ENCODE measurements at regions not wholly inside any gene's neighbourhood (a gene's known extent, or its start where the extent isn't known, plus 50 kb on each side); places are given as distances from the start of the nearest gene placed in this dataset.

DNA sequence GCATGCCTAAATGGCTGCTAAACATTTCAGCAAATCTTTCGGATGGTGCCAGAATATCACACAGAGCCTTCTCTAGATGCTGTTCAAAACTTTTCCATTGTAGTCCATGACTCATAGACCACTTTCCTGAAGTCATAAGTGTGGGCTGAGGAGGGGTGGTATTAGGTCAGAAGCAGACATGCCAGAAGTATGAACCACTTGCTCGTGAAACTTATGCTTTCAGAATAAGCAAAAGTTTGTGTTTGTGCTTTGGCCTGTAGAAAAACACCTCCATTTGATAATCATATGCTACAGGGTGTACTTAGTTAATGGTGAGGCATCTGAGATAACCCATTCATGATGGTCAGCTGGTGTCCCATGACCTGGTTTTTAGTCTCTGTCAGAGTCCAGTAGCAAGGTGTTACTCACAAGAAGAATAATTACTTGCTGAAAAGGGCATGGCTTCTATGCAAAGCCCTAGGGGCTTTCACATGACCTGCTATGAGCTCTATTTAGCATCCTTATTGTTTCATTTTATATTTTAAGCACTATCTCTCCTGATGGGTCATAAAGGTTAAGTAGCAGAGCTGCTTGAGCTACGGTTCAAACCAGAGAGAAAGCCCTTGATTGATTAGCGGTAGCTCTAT is 183.1 kb upstream of the IVNS1ABP start:
- Mint-ChIP-seq H3K9me3 (ENCODE audit: unreplicated experiment) (peaks cover 11% of the 10 kb centered on the region), H3K4me3 (ENCODE audit: unreplicated experiment) (no peak overlapping the region), H3K36me3 (ENCODE audit: unreplicated experiment) (no peaks in the 10 kb centered on the region), H3K27me3 (ENCODE audit: unreplicated experiment) (no peaks in the 10 kb centered on the region), H3K27ac (ENCODE audit: unreplicated experiment) (no peak overlapping the region), H3K4me1 (ENCODE audit: unreplicated experiment) (peaks cover 8% of the 10 kb centered on the region)
- TF ChIP-seq, protein P1, sequence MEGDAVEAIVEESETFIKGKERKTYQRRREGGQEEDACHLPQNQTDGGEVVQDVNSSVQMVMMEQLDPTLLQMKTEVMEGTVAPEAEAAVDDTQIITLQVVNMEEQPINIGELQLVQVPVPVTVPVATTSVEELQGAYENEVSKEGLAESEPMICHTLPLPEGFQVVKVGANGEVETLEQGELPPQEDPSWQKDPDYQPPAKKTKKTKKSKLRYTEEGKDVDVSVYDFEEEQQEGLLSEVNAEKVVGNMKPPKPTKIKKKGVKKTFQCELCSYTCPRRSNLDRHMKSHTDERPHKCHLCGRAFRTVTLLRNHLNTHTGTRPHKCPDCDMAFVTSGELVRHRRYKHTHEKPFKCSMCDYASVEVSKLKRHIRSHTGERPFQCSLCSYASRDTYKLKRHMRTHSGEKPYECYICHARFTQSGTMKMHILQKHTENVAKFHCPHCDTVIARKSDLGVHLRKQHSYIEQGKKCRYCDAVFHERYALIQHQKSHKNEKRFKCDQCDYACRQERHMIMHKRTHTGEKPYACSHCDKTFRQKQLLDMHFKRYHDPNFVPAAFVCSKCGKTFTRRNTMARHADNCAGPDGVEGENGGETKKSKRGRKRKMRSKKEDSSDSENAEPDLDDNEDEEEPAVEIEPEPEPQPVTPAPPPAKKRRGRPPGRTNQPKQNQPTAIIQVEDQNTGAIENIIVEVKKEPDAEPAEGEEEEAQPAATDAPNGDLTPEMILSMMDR (IDR thresholded peaks at IDR 0.05), result no peak
- no peak for DNase-seq (ENCODE audit: extremely low spot score, unreplicated experiment)

DNA sequence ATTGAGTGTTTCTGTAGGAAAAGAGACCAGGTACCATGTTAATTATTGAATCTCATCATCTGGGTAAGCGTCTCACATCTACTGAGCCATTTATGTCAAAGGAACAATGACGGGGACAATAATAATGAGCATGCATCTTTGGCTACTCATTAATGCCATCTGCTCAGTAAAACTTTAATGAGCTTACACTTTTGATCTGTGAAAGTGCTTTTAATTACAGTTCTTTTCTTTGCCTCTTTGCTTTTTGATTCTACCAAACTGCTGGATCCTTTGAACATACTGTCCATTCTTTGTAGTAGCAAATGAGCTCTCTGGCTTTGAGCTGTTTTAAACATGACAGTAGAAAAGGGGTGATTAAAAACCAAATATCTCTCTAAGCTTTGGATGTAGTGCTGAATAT is 181.2 kb upstream of the IVNS1ABP start:
- DNase-seq (ENCODE audit: extremely low spot score, unreplicated experiment), result no peak

DNA sequence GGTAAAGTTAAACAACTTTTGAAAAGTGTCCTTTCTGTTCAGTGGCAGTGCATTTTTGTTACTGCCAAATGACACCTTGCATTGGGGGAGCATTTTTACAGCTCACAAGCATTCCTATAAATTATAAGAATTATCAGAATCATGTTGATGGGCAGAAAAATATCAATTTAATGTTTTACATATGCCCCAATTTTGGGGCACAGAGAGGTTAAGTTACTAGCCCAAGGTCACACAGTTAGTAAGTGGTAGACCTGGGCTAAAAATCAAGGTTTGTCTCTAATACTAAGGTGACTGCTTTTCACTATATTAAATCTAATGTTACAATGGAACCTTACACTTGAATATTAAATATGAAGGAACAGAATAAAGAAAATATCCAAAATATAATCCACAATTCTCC is 180.1 kb upstream of the IVNS1ABP start:
- peaks cover 11% of the 10 kb centered on the region for H3K9me3 Mint-ChIP-seq (ENCODE audit: unreplicated experiment)
- no peak overlapping the region for H3K27ac Mint-ChIP-seq (ENCODE audit: unreplicated experiment)
- TF ChIP-seq, protein P1 (IDR thresholded peaks at IDR 0.05), result no peak
- H3K36me3 Mint-ChIP-seq (ENCODE audit: unreplicated experiment), result no peaks in the 10 kb centered on the region
- no peaks in the 10 kb centered on the region for H3K27me3 Mint-ChIP-seq (ENCODE audit: unreplicated experiment)
- DNase-seq (ENCODE audit: extremely low spot score, unreplicated experiment), result no peak
- H3K4me1 Mint-ChIP-seq (ENCODE audit: unreplicated experiment), result peaks cover 8% of the 10 kb centered on the region
- no peak overlapping the region for H3K4me3 Mint-ChIP-seq (ENCODE audit: unreplicated experiment)

More for the DNA sequence above, 181.2 kb upstream of the IVNS1ABP start:
- Mint-ChIP-seq H3K9me3 (ENCODE audit: unreplicated experiment) (peaks cover 11% of the 10 kb centered on the region), H3K36me3 (ENCODE audit: unreplicated experiment) (no peaks in the 10 kb centered on the region), H3K4me1 (ENCODE audit: unreplicated experiment) (peaks cover 8% of the 10 kb centered on the region), H3K27me3 (ENCODE audit: unreplicated experiment) (no peaks in the 10 kb centered on the region), H3K4me3 (ENCODE audit: unreplicated experiment) (no peak overlapping the region), H3K27ac (ENCODE audit: unreplicated experiment) (no peak overlapping the region)
- TF ChIP-seq, protein P1 (IDR thresholded peaks at IDR 0.05), result no peak

DNA sequence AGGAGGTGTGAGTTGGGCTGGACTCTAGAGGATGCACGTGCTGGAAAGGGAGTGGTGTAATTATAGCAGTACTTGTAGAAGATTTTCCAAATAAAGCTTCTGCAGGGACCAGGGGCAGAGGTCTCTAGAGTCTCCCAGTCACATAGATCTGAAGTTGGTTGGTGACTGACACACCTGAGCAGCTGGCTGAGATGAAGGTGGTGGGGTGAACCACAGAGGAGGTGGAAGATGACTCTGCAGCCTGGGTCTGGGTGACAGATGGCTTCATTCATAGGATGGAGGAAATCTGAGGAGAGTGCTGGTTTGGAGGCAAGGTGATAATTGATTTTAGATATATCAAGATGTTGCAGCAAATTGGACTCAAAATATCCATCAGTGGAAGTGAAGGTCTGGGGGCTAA is 178.9 kb upstream of the IVNS1ABP start:
- no peaks in the 10 kb centered on the region for H3K36me3 Mint-ChIP-seq (ENCODE audit: unreplicated experiment)
- peaks cover 7% of the 10 kb centered on the region for H3K9me3 Mint-ChIP-seq (ENCODE audit: unreplicated experiment)
- TF ChIP-seq, protein P1 (IDR thresholded peaks at IDR 0.05), result no peak
- no peak for DNase-seq (ENCODE audit: extremely low spot score, unreplicated experiment)
- no peaks in the 10 kb centered on the region for H3K27me3 Mint-ChIP-seq (ENCODE audit: unreplicated experiment)
- H3K4me3 Mint-ChIP-seq (ENCODE audit: unreplicated experiment), result no peak overlapping the region
- H3K27ac Mint-ChIP-seq (ENCODE audit: unreplicated experiment), result no peak overlapping the region
- H3K4me1 Mint-ChIP-seq (ENCODE audit: unreplicated experiment), result peaks cover 8% of the 10 kb centered on the region

DNA sequence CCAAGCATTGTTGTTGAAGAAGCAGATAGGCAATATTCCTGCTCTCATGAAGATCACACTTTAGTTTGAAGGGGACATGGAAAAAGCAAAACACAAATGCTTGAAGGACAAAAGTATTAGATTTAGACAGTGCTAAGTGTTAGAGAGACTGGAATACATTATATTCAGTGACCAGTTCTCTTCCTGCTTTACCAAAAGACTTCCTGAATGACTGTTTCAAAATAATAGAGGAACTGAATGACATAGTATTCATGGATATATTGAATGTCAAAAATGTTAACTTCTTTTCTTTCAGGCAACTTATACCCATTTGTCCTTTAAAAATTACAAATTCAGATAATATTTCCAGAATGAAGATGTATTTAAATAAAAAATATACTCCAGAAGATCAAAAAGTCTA is 178.0 kb upstream of the IVNS1ABP start:
- Mint-ChIP-seq H3K4me3 (ENCODE audit: unreplicated experiment) (no peak overlapping the region), H3K36me3 (ENCODE audit: unreplicated experiment) (no peaks in the 10 kb centered on the region), H3K4me1 (ENCODE audit: unreplicated experiment) (peaks cover 4% of the 10 kb centered on the region), H3K9me3 (ENCODE audit: unreplicated experiment) (peaks cover 4% of the 10 kb centered on the region), H3K27ac (ENCODE audit: unreplicated experiment) (no peak overlapping the region), H3K27me3 (ENCODE audit: unreplicated experiment) (no peaks in the 10 kb centered on the region)
- TF ChIP-seq, protein P1 (IDR thresholded peaks at IDR 0.05), result no peak
- no peak for DNase-seq (ENCODE audit: extremely low spot score, unreplicated experiment)

All from osteocyte (in vitro differentiated cells).